Esophagus muscularis mucosa (tissue), 3 donors: ENCODE measurements at regions not wholly inside any gene's neighbourhood (a gene's known extent, or its start where the extent isn't known, plus 50 kb on each side); places are given as distances from the start of the nearest gene placed in this dataset.

ENCODE experiments used
- CTCF ChIP-seq, 3 experiments: fragments of 200-600 bp in 2 of 3; fragments of 450-650 bp in 1 of 3; sonication (generic) in 2 of 3; IDR thresholded peaks; one replicate each; pipeline ENCODE4 v1.5.1; 2017 to 2019; ENCODE audit warnings: antibody characterized with exemption in 3 of 3, mild to moderate bottlenecking in 2 of 3, moderate library complexity in 1 of 3
- POLR2A ChIP-seq: fragments of 450-650 bp; IDR thresholded peaks from one replicate; pipeline ENCODE4 v1.6.1; 2017; ENCODE audit warnings: antibody characterized with exemption, moderate library complexity, mild to moderate bottlenecking, low read depth
- POLR2AphosphoS5 ChIP-seq, 2 donors: sonication (generic); formaldehyde crosslinking; IDR thresholded peaks; one replicate each; pipeline ENCODE4 v1.6.1; 2017; ENCODE audit warnings: antibody characterized with exemption in 2 of 2

- TF ChIP-seq CTCF (IDR thresholded peaks at IDR 0.05) (no peak), POLR2AphosphoS5 (IDR thresholded peaks at IDR 0.05) (no peak), POLR2A (no peak)
Observed at GRCh38 chr2:80786584-80786983, 482.0 kb upstream of the LRRTM1 start.
